ENCODE measurements at regions not wholly inside any gene's neighbourhood (a gene's known extent, or its start where the extent isn't known, plus 50 kb on each side); places are given as distances from the start of the nearest gene placed in this dataset.

DNA sequence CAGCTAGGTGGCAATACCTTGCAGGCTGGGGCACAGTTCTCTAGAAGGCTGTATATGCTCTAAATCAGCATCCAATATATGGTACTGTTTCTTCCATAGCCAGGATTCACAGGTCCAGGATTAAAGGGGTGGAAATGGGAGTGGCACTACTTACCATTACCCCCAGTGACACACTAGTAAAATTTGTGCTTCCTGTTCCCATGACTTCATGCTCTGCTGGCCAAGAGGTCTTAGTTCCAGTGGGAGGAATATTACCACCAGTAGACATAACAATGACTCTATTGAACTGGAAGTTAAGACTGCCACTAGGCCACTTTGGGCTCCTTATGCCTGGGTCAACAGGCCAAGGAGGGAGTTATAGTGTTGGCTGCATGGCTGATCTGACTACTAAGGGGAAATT, 174.3 kb upstream of the TNFAIP3 start:
- no peak for DNase-seq
- H2BK120ac ChIP-seq (ENCODE audit: low read depth, low read length): no peak overlapping the region
- H3K56ac ChIP-seq (ENCODE audit: low read length): no peak overlapping the region
- H3K4me2 ChIP-seq (ENCODE audit: low read length): no peak overlapping the region
- H2AK5ac ChIP-seq (ENCODE audit: low read length): no peak overlapping the region
- no peaks in the 10 kb centered on the region for H3K36me3 ChIP-seq (ENCODE audit: control insufficient read depth, insufficient read depth, low read length)
- H4K8ac ChIP-seq (ENCODE audit: low read depth, low read length): no peak overlapping the region
- no peak overlapping the region for H3K4ac ChIP-seq (ENCODE audit: low read depth, low read length)
- no peak overlapping the region for H2BK5ac ChIP-seq (ENCODE audit: low read length)
- no peak overlapping the region for H2BK15ac ChIP-seq (replicated peaks; ENCODE audit: low read depth)
- no peaks in the 10 kb centered on the region for H3K79me1 ChIP-seq (ENCODE audit: low read length)
- peaks cover 5% of the 10 kb centered on the region for H3K4me1 ChIP-seq (ENCODE audit: control insufficient read depth, low read depth, low read length)
- no peak overlapping the region for H3K18ac ChIP-seq (ENCODE audit: low read length)
- no peak overlapping the region for H3K27ac ChIP-seq (ENCODE audit: low read depth, low read length)
- H3K79me2 ChIP-seq (ENCODE audit: control insufficient read depth, insufficient read depth, low read length): no peaks in the 10 kb centered on the region
- H3K4me3 ChIP-seq (ENCODE audit: low read length): no peak overlapping the region
- H3K9ac ChIP-seq (ENCODE audit: low read length): no peak overlapping the region
- H4K5ac ChIP-seq (ENCODE audit: low read length): no peak overlapping the region
- H3K23ac ChIP-seq (ENCODE audit: low read length): no peak overlapping the region
- H3K27me3 ChIP-seq (ENCODE audit: insufficient read depth, low read length, poor library complexity): no peaks in the 10 kb centered on the region

DNA sequence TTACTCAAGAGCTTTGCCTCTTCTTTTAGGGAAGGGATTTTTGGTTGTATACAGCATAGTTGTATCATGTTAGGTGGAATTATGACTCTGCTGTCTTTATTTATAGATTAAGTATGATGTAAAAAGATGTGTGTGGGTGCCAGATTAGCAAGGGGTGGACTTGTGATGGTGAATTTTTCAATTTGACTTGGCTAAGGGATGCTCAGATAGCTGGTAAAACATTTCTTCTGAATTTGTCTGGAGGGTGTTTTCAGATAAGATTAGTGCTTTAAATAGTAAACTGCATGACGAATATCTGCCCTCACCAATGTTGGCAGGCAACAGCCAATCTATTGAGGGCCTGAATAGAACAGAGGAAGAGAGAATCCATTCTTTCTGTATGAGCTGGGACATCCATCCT, 173.3 kb upstream of the TNFAIP3 start:
- Histone ChIP-seq H2AK5ac (ENCODE audit: low read length) (no peak overlapping the region), H3K27ac (ENCODE audit: low read depth, low read length) (no peak overlapping the region), H3K79me2 (ENCODE audit: control insufficient read depth, insufficient read depth, low read length) (no peaks in the 10 kb centered on the region), H3K18ac (ENCODE audit: low read length) (no peak overlapping the region), H3K9ac (ENCODE audit: low read length) (no peak overlapping the region), H3K4me2 (ENCODE audit: low read length) (no peak overlapping the region), H3K27me3 (ENCODE audit: insufficient read depth, low read length, poor library complexity) (no peaks in the 10 kb centered on the region), H4K5ac (ENCODE audit: low read length) (no peak overlapping the region), H3K4ac (ENCODE audit: low read depth, low read length) (no peak overlapping the region), H3K23ac (ENCODE audit: low read length) (no peak overlapping the region), H3K79me1 (ENCODE audit: low read length) (no peaks in the 10 kb centered on the region), H3K36me3 (ENCODE audit: control insufficient read depth, insufficient read depth, low read length) (no peaks in the 10 kb centered on the region), H3K4me3 (ENCODE audit: low read length) (no peak overlapping the region), H2BK5ac (ENCODE audit: low read length) (no peak overlapping the region), H2BK120ac (ENCODE audit: low read depth, low read length) (no peak overlapping the region), H4K8ac (ENCODE audit: low read depth, low read length) (no peak overlapping the region), H3K56ac (ENCODE audit: low read length) (no peak overlapping the region), H2BK15ac (replicated peaks; ENCODE audit: low read depth) (no peak overlapping the region), H3K4me1 (ENCODE audit: control insufficient read depth, low read depth, low read length) (peaks cover 5% of the 10 kb centered on the region)
- no peak for DNase-seq
- WGBS (ENCODE audit: extremely low coverage, insufficient coverage, low lambda C conversion rate): no CpG with 5 or more reads among the region's 1 CpG

DNA sequence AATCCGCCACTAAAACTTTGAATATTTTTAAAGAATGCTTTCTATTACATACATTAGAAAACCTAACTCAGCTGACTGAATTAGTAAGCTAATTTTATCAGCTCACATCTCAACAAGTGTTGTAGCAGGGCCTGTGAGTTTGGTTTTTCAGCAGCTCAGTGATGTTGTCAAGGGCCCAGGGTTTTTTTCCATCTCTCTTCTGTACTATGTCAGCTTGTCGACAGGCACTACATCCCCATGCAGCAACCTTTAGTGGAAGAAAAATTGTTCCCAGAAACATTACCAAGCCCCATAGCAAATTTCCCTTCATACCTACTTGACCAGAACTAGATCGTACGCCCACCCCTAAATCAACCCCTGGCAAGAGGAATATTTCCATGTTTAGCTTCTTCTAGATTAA, 170.3 kb upstream of the TNFAIP3 start:
- Histone ChIP-seq H3K27me3 (ENCODE audit: insufficient read depth, low read length, poor library complexity) (no peaks in the 10 kb centered on the region), H3K79me2 (ENCODE audit: control insufficient read depth, insufficient read depth, low read length) (no peaks in the 10 kb centered on the region), H2BK15ac (replicated peaks; ENCODE audit: low read depth) (no peak overlapping the region), H3K18ac (ENCODE audit: low read length) (no peak overlapping the region), H4K8ac (ENCODE audit: low read depth, low read length) (no peak overlapping the region), H3K56ac (ENCODE audit: low read length) (no peak overlapping the region), H3K27ac (ENCODE audit: low read depth, low read length) (no peak overlapping the region), H4K5ac (ENCODE audit: low read length) (no peak overlapping the region), H3K4ac (ENCODE audit: low read depth, low read length) (no peak overlapping the region), H2BK120ac (ENCODE audit: low read depth, low read length) (no peak overlapping the region), H3K4me1 (ENCODE audit: control insufficient read depth, low read depth, low read length) (peaks cover 5% of the 10 kb centered on the region), H3K4me3 (ENCODE audit: low read length) (no peak overlapping the region), H3K9ac (ENCODE audit: low read length) (no peak overlapping the region), H2AK5ac (ENCODE audit: low read length) (no peak overlapping the region), H2BK5ac (ENCODE audit: low read length) (no peak overlapping the region), H3K79me1 (ENCODE audit: low read length) (no peaks in the 10 kb centered on the region), H3K36me3 (ENCODE audit: control insufficient read depth, insufficient read depth, low read length) (no peaks in the 10 kb centered on the region), H3K23ac (ENCODE audit: low read length) (no peak overlapping the region), H3K4me2 (ENCODE audit: low read length) (no peak overlapping the region)
- DNase-seq: no peak
- WGBS (ENCODE audit: extremely low coverage, insufficient coverage, low lambda C conversion rate): no CpG with 5 or more reads among the region's 4 CpGs

DNA sequence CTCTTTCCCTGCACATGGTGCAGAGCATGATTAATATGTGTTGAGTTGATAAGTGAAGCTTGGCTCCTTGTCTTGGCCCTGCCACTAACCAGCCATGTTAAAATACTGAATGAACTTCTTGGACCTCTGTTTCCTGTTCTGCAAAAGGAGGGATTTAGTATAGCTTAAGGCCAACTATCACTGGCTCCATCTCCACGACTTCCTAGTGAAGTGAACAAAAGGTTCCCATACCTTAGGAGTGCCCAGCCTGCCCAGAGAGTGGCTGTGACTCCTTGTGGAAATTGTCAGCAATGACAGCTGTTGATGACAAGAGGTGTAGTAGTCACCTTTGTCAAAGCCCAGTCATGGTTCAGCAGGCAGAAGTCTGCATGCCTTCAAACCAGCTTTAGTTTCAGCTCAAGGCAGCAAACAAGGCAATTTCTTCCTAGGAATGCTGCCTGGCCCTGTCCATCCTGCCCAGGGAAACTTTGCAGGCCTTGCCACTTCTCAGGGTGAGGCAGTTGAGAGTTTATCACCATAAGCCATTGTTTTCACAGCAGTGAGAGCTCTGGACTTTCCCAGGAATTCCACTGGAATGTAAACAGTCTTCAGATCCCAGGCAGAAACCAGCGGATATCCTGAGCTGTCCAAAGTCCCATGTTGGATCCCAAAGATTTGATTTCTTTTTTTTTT, 169.7 kb upstream of the TNFAIP3 start:
- no peak overlapping the region for H3K9ac ChIP-seq (ENCODE audit: low read length)
- no peaks in the 10 kb centered on the region for H3K36me3 ChIP-seq (ENCODE audit: control insufficient read depth, insufficient read depth, low read length)
- peaks cover 5% of the 10 kb centered on the region for H3K4me1 ChIP-seq (ENCODE audit: control insufficient read depth, low read depth, low read length)
- H3K56ac ChIP-seq (ENCODE audit: low read length): peak overlapping the region; percentile 38
- no peak overlapping the region for H2AK5ac ChIP-seq (ENCODE audit: low read length)
- H4K8ac ChIP-seq (ENCODE audit: low read depth, low read length): no peak overlapping the region
- H3K27ac ChIP-seq (ENCODE audit: low read depth, low read length): peak overlapping the region; percentile 11
- no peaks in the 10 kb centered on the region for H3K27me3 ChIP-seq (ENCODE audit: insufficient read depth, low read length, poor library complexity)
- no peak overlapping the region for H3K4ac ChIP-seq (ENCODE audit: low read depth, low read length)
- H2BK120ac ChIP-seq (ENCODE audit: low read depth, low read length): no peak overlapping the region
- H2BK15ac ChIP-seq (replicated peaks; ENCODE audit: low read depth): no peak overlapping the region
- DNase-seq: peak; percentile 96
- no peak overlapping the region for H2BK5ac ChIP-seq (ENCODE audit: low read length)
- no peak overlapping the region for H3K4me3 ChIP-seq (ENCODE audit: low read length)
- H3K23ac ChIP-seq (ENCODE audit: low read length): no peak overlapping the region
- no CpG with 5 or more reads among the region's 2 CpGs for WGBS (ENCODE audit: extremely low coverage, insufficient coverage, low lambda C conversion rate)
- no peak overlapping the region for H3K4me2 ChIP-seq (ENCODE audit: low read length)
- no peak overlapping the region for H4K5ac ChIP-seq (ENCODE audit: low read length)
- no peak overlapping the region for H3K18ac ChIP-seq (ENCODE audit: low read length)
- H3K79me2 ChIP-seq (ENCODE audit: control insufficient read depth, insufficient read depth, low read length): no peaks in the 10 kb centered on the region
- no peaks in the 10 kb centered on the region for H3K79me1 ChIP-seq (ENCODE audit: low read length)

DNA sequence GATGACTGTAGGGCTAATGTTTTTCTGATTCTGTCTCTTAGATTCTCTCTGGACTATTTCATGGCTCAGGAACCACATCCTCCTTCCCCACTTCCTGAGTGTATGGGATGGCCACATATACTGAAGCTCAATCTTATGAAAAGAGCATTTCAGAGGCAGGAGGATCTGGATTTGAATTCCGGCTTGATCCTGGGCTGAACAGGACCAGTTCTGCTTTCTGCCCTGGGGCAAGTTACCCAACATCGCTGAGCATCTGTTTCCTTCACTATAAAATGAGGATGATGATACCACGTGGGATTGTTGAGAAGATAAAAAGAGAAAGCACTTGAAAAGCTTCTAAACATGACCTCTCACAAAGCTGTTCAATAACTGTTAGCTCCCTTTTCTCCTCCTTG, 168.4 kb upstream of the TNFAIP3 start:
- H3K18ac ChIP-seq (ENCODE audit: low read length): no peak overlapping the region
- H3K36me3 ChIP-seq (ENCODE audit: control insufficient read depth, insufficient read depth, low read length): no peaks in the 10 kb centered on the region
- no peaks in the 10 kb centered on the region for H3K27me3 ChIP-seq (ENCODE audit: insufficient read depth, low read length, poor library complexity)
- no peak overlapping the region for H3K9ac ChIP-seq (ENCODE audit: low read length)
- H3K4ac ChIP-seq (ENCODE audit: low read depth, low read length): no peak overlapping the region
- DNase-seq: no peak
- no peak overlapping the region for H3K23ac ChIP-seq (ENCODE audit: low read length)
- H3K4me1 ChIP-seq (ENCODE audit: control insufficient read depth, low read depth, low read length): peaks cover 5% of the 10 kb centered on the region
- H3K4me2 ChIP-seq (ENCODE audit: low read length): no peak overlapping the region
- H4K5ac ChIP-seq (ENCODE audit: low read length): no peak overlapping the region
- no peak overlapping the region for H3K56ac ChIP-seq (ENCODE audit: low read length)
- H3K27ac ChIP-seq (ENCODE audit: low read depth, low read length): no peak overlapping the region
- no peak overlapping the region for H3K4me3 ChIP-seq (ENCODE audit: low read length)
- H3K79me1 ChIP-seq (ENCODE audit: low read length): no peaks in the 10 kb centered on the region
- no peaks in the 10 kb centered on the region for H3K79me2 ChIP-seq (ENCODE audit: control insufficient read depth, insufficient read depth, low read length)
- no peak overlapping the region for H2BK120ac ChIP-seq (ENCODE audit: low read depth, low read length)
- H2BK5ac ChIP-seq (ENCODE audit: low read length): no peak overlapping the region
- H2BK15ac ChIP-seq (replicated peaks; ENCODE audit: low read depth): no peak overlapping the region
- no peak overlapping the region for H2AK5ac ChIP-seq (ENCODE audit: low read length)
- no CpG with 5 or more reads among the region's 3 CpGs for WGBS (ENCODE audit: extremely low coverage, insufficient coverage, low lambda C conversion rate)
- H4K8ac ChIP-seq (ENCODE audit: low read depth, low read length): no peak overlapping the region

DNA sequence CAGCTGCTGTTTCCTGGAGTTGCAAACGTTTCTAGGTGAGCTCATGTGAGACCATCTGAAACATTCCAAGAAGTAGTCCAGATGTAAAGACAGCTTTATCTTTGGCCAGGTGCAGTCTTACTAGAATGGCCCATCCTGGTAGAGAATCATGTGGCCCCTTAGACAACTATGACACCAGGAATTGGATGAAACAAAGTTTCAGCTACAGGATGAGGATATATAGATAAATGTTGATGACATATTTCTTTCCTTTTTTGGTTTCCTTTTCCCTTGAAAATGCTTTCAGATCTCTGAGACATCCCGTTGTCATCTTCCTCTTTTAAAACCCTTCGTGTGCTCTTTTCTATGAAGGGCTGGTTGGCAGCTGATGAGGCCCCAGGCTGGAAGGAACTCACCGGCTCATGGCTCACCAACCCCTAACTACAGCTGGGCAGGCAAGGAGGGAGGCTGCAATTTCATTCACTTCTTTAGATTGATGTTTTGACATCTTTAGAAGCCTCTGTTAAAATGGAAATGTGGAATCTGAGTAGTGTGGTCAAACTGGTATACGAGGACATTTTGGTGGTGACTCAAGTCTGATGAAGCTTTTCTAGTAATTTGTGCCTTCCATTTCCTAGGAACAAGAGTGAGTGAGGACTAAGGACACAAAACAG, 167.9 kb upstream of the TNFAIP3 start:
- H2BK15ac ChIP-seq (replicated peaks; ENCODE audit: low read depth): no peak overlapping the region
- no peak overlapping the region for H3K4me3 ChIP-seq (ENCODE audit: low read length)
- no peak overlapping the region for H2BK5ac ChIP-seq (ENCODE audit: low read length)
- WGBS (ENCODE audit: extremely low coverage, insufficient coverage, low lambda C conversion rate): no CpG with 5 or more reads among the region's 5 CpGs
- H3K4ac ChIP-seq (ENCODE audit: low read depth, low read length): no peak overlapping the region
- no peak overlapping the region for H3K27ac ChIP-seq (ENCODE audit: low read depth, low read length)
- no peak overlapping the region for H4K8ac ChIP-seq (ENCODE audit: low read depth, low read length)
- DNase-seq: no peak
- no peak overlapping the region for H3K23ac ChIP-seq (ENCODE audit: low read length)
- H3K36me3 ChIP-seq (ENCODE audit: control insufficient read depth, insufficient read depth, low read length): no peaks in the 10 kb centered on the region
- H3K4me2 ChIP-seq (ENCODE audit: low read length): no peak overlapping the region
- no peaks in the 10 kb centered on the region for H3K79me2 ChIP-seq (ENCODE audit: control insufficient read depth, insufficient read depth, low read length)
- H2AK5ac ChIP-seq (ENCODE audit: low read length): no peak overlapping the region
- H3K9ac ChIP-seq (ENCODE audit: low read length): no peak overlapping the region
- no peaks in the 10 kb centered on the region for H3K79me1 ChIP-seq (ENCODE audit: low read length)
- no peak overlapping the region for H4K5ac ChIP-seq (ENCODE audit: low read length)
- H3K18ac ChIP-seq (ENCODE audit: low read length): no peak overlapping the region
- H3K56ac ChIP-seq (ENCODE audit: low read length): no peak overlapping the region
- no peak overlapping the region for H2BK120ac ChIP-seq (ENCODE audit: low read depth, low read length)
- peaks cover 5% of the 10 kb centered on the region for H3K4me1 ChIP-seq (ENCODE audit: control insufficient read depth, low read depth, low read length)
- no peaks in the 10 kb centered on the region for H3K27me3 ChIP-seq (ENCODE audit: insufficient read depth, low read length, poor library complexity)

All from mesendoderm (in vitro differentiated cells).